ENCODE measurements at regions not wholly inside any gene's neighbourhood (a gene's known extent, or its start where the extent isn't known, plus 50 kb on each side); places are given as distances from the start of the nearest gene placed in this dataset.

- Mint-ChIP-seq H3K27ac (no peak overlapping the region), H3K36me3 (ENCODE audit: low read depth) (peaks cover 4% of the 10 kb centered on the region), H3K9me3 (peaks cover 3% of the 10 kb centered on the region), H3K27me3 (ENCODE audit: low read depth) (peaks cover 5% of the 10 kb centered on the region), H3K4me1 (ENCODE audit: low read depth) (peaks cover 32% of the 10 kb centered on the region), H3K4me3 (no peak overlapping the region)
Observed at GRCh38 chr2:64770137-64770780, 116.5 kb upstream of the SERTAD2 start.

- Mint-ChIP-seq H3K4me3 (no peak overlapping the region), H3K9me3 (peaks cover 3% of the 10 kb centered on the region), H3K4me1 (ENCODE audit: low read depth) (peaks cover 27% of the 10 kb centered on the region), H3K27me3 (ENCODE audit: low read depth) (peaks cover 5% of the 10 kb centered on the region), H3K36me3 (ENCODE audit: low read depth) (peaks cover 2% of the 10 kb centered on the region), H3K27ac (no peak overlapping the region)
Observed at GRCh38 chr2:64770781-64771334, 117.1 kb upstream of the SERTAD2 start.

GRCh38 chr2:64771737-64772136, 118.0 kb upstream of the SERTAD2 start:
- Mint-ChIP-seq H3K27me3 (ENCODE audit: low read depth) (peaks cover 5% of the 10 kb centered on the region), H3K9me3 (peaks cover 3% of the 10 kb centered on the region), H3K4me1 (ENCODE audit: low read depth) (peaks cover 21% of the 10 kb centered on the region), H3K27ac (no peak overlapping the region), H3K36me3 (ENCODE audit: low read depth) (peaks cover 2% of the 10 kb centered on the region), H3K4me3 (no peak overlapping the region)

- H3K27me3 Mint-ChIP-seq (ENCODE audit: low read depth) = peaks cover 4% of the 10 kb centered on the region
- peaks cover 12% of the 10 kb centered on the region for H3K4me1 Mint-ChIP-seq (ENCODE audit: low read depth)
- H3K27ac Mint-ChIP-seq = no peak overlapping the region
- H3K9me3 Mint-ChIP-seq = peaks cover 3% of the 10 kb centered on the region
- no peak overlapping the region for H3K4me3 Mint-ChIP-seq
- peaks cover 2% of the 10 kb centered on the region for H3K36me3 Mint-ChIP-seq (ENCODE audit: low read depth)
Observed at GRCh38 chr2:64773461-64774118, 119.9 kb upstream of the SERTAD2 start.

- Mint-ChIP-seq H3K27ac (no peak overlapping the region), H3K9me3 (peaks cover 3% of the 10 kb centered on the region), H3K36me3 (ENCODE audit: low read depth) (peaks cover 2% of the 10 kb centered on the region), H3K4me1 (ENCODE audit: low read depth) (peaks cover 2% of the 10 kb centered on the region), H3K4me3 (no peak overlapping the region), H3K27me3 (ENCODE audit: low read depth) (no peaks in the 10 kb centered on the region)
Observed at GRCh38 chr2:64777841-64778240, 124.1 kb upstream of the SERTAD2 start.

- H3K36me3 Mint-ChIP-seq (ENCODE audit: low read depth) = peaks cover 2% of the 10 kb centered on the region
Observed at GRCh38 chr2:64779117-64779690, 125.5 kb upstream of the SERTAD2 start.

GRCh38 chr2:64780041-64780440, 126.3 kb upstream of the SERTAD2 start:
- H3K4me1 Mint-ChIP-seq (ENCODE audit: low read depth) = no peaks in the 10 kb centered on the region
- peak overlapping the region; percentile 11 for H3K27ac Mint-ChIP-seq
- no peaks in the 10 kb centered on the region for H3K27me3 Mint-ChIP-seq (ENCODE audit: low read depth)
- H3K4me3 Mint-ChIP-seq = no peak overlapping the region
- no peaks in the 10 kb centered on the region for H3K9me3 Mint-ChIP-seq
- H3K36me3 Mint-ChIP-seq (ENCODE audit: low read depth) = no peaks in the 10 kb centered on the region

More at GRCh38 chr2:64779117-64779690, 125.5 kb upstream of the SERTAD2 start:
- no peak overlapping the region for H3K27ac Mint-ChIP-seq
- peaks cover 3% of the 10 kb centered on the region for H3K9me3 Mint-ChIP-seq
- no peaks in the 10 kb centered on the region for H3K27me3 Mint-ChIP-seq (ENCODE audit: low read depth)
- H3K4me1 Mint-ChIP-seq (ENCODE audit: low read depth) = peaks cover 2% of the 10 kb centered on the region
- no peak overlapping the region for H3K4me3 Mint-ChIP-seq

- Mint-ChIP-seq H3K4me3 (no peak overlapping the region), H3K9me3 (no peaks in the 10 kb centered on the region), H3K27me3 (ENCODE audit: low read depth) (no peaks in the 10 kb centered on the region), H3K27ac (no peak overlapping the region), H3K36me3 (ENCODE audit: low read depth) (no peaks in the 10 kb centered on the region), H3K4me1 (ENCODE audit: low read depth) (no peaks in the 10 kb centered on the region)
Observed at GRCh38 chr2:64781711-64782390, 128.1 kb upstream of the SERTAD2 start.

GRCh38 chr2:64784168-64785061, 130.7 kb upstream of the SERTAD2 start:
- Mint-ChIP-seq H3K4me3 (no peak overlapping the region), H3K27me3 (ENCODE audit: low read depth) (no peaks in the 10 kb centered on the region), H3K9me3 (no peaks in the 10 kb centered on the region), H3K4me1 (ENCODE audit: low read depth) (no peaks in the 10 kb centered on the region), H3K27ac (no peak overlapping the region), H3K36me3 (ENCODE audit: low read depth) (no peaks in the 10 kb centered on the region)

GRCh38 chr2:64785245-64785644, 131.5 kb upstream of the SERTAD2 start:
- Mint-ChIP-seq H3K27me3 (ENCODE audit: low read depth) (no peaks in the 10 kb centered on the region), H3K27ac (no peak overlapping the region), H3K4me1 (ENCODE audit: low read depth) (no peaks in the 10 kb centered on the region), H3K36me3 (ENCODE audit: low read depth) (no peaks in the 10 kb centered on the region), H3K9me3 (no peaks in the 10 kb centered on the region), H3K4me3 (no peak overlapping the region)

- H3K4me3 Mint-ChIP-seq = no peak overlapping the region
- H3K9me3 Mint-ChIP-seq = no peaks in the 10 kb centered on the region
- no peaks in the 10 kb centered on the region for H3K36me3 Mint-ChIP-seq (ENCODE audit: low read depth)
- no peaks in the 10 kb centered on the region for H3K27me3 Mint-ChIP-seq (ENCODE audit: low read depth)
- no peaks in the 10 kb centered on the region for H3K4me1 Mint-ChIP-seq (ENCODE audit: low read depth)
- no peak overlapping the region for H3K27ac Mint-ChIP-seq
Observed at GRCh38 chr2:64786343-64787018, 132.8 kb upstream of the SERTAD2 start.

- H3K4me1 Mint-ChIP-seq (ENCODE audit: low read depth) = no peaks in the 10 kb centered on the region
- H3K27me3 Mint-ChIP-seq (ENCODE audit: low read depth) = no peaks in the 10 kb centered on the region
- no peaks in the 10 kb centered on the region for H3K9me3 Mint-ChIP-seq
- no peaks in the 10 kb centered on the region for H3K36me3 Mint-ChIP-seq (ENCODE audit: low read depth)
- H3K4me3 Mint-ChIP-seq = no peak overlapping the region
- no peak overlapping the region for H3K27ac Mint-ChIP-seq
Observed at GRCh38 chr2:64787019-64787365, 133.3 kb upstream of the SERTAD2 start.

GRCh38 chr2:64787698-64788097, 134.0 kb upstream of the SERTAD2 start:
- Mint-ChIP-seq H3K27me3 (ENCODE audit: low read depth) (peaks cover 4% of the 10 kb centered on the region), H3K4me3 (no peak overlapping the region), H3K27ac (no peak overlapping the region), H3K4me1 (ENCODE audit: low read depth) (no peaks in the 10 kb centered on the region), H3K9me3 (no peaks in the 10 kb centered on the region), H3K36me3 (ENCODE audit: low read depth) (no peaks in the 10 kb centered on the region)

All from T-helper 1 cell treated with Interleukin-12 subunit alpha and Interleukin-12 subunit beta and Interleukin-4 antibody, amounts not matched to agents 30 μg/mL and 1 μg/mL, for 36 hours (primary cell).